ENCODE measurements at regions not wholly inside any gene's neighbourhood (a gene's known extent, or its start where the extent isn't known, plus 50 kb on each side); places are given as distances from the start of the nearest gene placed in this dataset.

DNA sequence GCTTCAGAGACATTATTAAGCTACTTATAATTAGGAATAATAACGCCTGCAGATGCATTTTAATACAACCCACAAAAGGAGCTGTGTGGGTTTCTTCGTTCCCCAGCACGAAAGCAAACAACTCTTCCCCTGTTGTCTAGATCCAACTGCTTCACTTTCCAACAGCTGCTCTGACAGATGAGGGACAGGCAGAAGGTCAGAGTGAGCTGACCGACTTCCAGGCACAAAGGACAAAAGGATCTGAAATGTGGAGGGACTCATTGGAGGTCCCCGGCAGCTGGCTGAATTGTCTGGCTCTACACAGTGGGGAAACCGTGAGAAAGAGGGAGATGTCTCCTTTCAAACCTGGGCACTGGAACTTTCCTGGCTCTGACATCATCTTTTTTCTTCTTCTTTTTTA, 79.1 kb upstream of the ALDH1B1 start:
- no peak for DNase-seq (ENCODE audit: low read depth in 2 of 2)

DNA sequence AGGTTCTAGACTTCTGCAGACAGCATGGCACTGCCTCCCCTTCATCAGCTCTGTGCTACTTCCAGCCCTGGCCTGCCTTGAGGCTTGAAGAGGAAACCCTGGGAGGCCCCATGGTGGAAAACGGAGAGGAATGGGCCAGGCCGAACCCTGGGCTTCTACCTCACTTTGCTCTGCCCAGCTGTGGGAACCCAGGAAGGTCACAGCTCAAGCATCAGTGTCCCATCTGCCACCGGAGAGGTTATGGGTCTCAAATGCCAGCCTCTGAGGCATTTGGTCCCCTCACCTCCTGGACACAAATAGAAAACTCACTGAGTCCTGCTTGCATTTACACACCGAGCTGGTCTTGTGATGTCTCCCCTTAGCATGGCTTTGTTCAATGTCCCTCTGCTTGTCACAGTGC, 80.1 kb upstream of the ALDH1B1 start:
- DNase-seq (ENCODE audit: low read depth in 2 of 2): no peak

DNA sequence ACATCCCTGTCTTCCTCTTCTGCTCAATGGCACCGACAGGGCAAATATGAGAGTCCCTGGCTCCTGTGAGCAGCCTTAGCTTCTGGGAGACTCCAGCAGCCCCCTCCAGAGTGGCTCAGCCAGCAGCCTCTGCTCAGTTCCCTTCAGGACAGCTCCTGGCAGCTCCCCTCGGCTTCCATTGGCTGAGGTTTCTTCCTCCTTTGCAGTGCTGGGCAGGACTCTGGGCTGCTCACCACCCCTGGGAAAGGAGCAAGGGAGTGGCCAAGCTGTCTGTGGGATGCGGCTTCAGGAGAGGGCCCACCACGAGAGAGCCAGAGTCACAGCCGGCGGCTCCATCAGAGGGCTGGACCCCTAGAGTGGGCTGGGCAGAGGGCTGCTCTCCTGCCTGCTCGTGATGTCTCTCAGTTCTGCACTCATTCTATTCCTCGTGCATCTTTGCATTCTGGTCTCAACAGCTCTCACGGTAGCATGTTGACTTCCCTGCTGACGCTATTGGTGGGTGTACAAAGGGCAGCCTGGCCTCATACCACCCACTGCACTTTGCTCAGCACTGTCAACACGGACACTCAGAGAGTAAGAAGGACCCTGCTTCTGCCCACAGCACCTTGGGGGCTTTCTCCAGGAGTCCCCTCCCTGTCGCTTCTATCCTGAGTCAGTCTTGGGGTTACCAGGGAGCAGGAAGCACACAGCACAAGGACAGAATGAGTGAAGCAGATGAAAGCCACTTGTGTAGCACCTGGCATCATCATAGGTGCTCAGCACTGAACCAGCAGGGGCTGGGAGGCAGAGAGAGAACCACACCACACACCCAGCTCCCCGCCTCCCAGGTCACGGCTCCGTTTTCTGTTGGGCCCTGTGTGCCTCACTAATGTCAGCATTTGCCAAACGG, 80.9 kb upstream of the ALDH1B1 start:
- no peak for DNase-seq (ENCODE audit: low read depth in 2 of 2)

- DNase-seq (ENCODE audit: low read depth in 2 of 2): no peak
Observed at GRCh38 chr9:38309324-38310195, 82.9 kb upstream of the ALDH1B1 start.

GRCh38 chr9:38308136-38308535, 84.4 kb upstream of the ALDH1B1 start:
- DNase-seq (ENCODE audit: low read depth in 2 of 2): no peak

DNA sequence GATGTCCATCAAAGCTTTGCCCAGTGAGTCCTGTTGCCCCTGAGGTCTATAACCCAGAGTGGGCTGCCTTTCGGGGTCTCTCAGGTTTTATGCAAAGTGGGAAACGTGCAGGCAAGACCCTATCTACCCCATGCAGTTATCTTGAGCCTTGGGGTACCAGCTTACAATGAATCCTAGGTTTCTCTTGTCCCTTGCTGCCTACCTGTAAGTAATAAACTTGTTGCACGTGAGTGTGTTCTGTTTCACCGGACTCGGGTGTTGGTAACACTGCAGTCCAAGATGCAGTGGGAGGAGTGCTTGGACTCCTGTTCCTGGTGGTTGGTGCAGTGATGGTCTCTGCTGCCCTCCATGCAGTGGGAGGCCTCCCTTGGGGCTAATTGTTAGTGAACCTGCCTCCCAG, 85.6 kb upstream of the ALDH1B1 start:
- no peak for DNase-seq (ENCODE audit: low read depth in 2 of 2)

DNA sequence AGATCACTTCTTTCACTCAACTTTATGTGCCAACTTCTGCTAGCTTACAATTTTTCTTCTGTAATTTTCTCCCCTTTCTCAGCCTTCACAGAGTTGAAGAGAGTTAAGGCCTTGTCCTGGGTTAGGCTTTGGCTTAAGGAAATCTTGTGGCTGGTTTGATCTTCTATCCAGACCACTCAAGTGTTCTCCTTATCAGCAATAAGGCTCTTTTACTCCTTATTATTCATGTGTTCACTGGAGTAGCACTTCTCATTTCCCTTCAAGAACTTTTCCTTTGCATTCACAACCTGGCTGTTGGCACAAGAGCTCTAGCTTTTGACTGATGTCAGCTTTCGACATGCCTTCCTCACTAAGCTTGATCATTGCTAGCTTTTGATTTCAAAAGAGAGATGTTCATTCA, 86.9 kb upstream of the ALDH1B1 start:
- no peak for DNase-seq (ENCODE audit: low read depth in 2 of 2)

DNA sequence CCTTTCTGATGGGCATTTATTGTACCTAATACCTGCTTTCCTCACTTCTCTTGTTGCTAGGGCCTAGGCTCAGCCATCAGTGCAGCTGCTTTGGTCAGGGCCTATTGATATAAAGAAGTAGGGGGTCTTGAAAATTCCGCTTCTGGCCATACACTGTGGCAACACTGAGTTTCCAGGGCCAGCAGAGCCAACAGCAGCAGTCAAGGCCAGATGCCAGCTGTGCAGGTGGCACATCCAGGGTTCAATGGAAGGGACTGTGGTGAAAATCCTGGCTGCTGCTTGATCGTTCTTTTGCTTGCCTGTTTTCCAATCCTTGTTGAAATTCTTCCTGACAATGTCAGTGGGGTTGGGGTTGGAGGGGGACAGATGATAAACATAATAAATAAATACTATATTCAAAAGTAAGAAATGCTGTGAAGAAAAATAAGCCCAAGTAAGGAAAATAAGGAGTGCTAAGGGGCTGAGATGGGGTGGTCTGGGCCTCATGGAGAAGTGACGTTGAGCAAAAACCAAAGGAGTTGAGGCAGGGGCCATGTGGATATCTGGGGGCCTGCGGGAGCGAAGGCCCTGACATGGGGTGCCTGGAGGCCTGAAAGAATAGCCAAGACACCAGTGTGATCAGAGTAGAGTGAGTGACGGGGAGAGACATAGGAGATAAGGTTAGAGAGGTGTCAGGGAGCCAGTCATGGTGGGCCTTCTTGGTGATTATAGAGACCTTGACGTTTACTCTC, 91.0 kb upstream of the ALDH1B1 start:
- no peak for DNase-seq (ENCODE audit: low read depth in 2 of 2)

DNA sequence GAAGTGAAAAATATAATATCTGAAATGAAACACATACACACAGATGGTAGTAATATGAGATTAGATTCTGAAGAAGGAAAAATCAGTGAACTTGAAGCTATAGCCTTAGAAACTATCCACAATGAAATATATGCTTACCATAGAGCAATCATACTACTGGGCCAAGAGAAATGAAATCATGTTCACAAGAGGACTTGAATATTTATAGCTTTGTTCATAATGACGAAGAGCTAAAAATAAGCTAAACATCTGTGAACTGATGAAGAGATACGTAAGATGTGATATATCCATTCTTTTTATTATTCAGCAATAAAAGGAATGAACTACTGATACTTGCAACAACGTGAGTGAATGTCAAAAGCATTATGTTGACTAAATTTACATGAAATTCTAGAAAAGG, 92.6 kb upstream of the ALDH1B1 start:
- DNase-seq (ENCODE audit: low read depth in 2 of 2): no peak

- DNase-seq (ENCODE audit: low read depth in 2 of 2): no peak
Observed at GRCh38 chr9:38298904-38299303, 93.6 kb upstream of the ALDH1B1 start.

- DNase-seq (ENCODE audit: low read depth in 2 of 2): no peak
Observed at GRCh38 chr9:38298503-38298902, 94.0 kb upstream of the ALDH1B1 start.

DNA sequence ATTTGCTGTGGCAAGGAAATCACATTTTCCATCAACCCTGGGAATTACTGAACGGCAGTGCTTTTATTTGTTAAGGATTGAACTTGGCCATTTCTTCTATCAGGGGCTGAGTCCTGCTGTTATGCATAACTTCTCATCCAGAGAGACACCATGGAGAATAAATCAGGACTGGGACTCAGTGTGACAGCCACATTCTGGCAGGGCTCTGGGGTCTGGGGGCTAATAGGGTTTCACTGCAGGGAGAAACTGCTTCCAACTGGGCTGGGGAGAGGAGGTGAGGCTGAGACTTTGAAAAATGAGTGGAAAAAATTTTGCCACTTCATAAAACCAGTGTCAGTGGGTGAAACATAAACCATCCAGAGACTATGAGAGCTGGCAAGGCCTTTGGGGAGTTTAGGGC, 95.7 kb upstream of the ALDH1B1 start:
- no peak for DNase-seq (ENCODE audit: low read depth in 2 of 2)

GRCh38 chr9:38295764-38296163, 96.7 kb upstream of the ALDH1B1 start:
- DNase-seq (ENCODE audit: low read depth in 2 of 2): no peak

- DNase-seq (ENCODE audit: low read depth in 2 of 2): no peak
Observed at GRCh38 chr9:38294220-38294960, 98.1 kb upstream of the ALDH1B1 start.

- no peak for DNase-seq (ENCODE audit: low read depth in 2 of 2)
Observed at GRCh38 chr9:38293022-38293421, 99.5 kb upstream of the ALDH1B1 start.

DNA sequence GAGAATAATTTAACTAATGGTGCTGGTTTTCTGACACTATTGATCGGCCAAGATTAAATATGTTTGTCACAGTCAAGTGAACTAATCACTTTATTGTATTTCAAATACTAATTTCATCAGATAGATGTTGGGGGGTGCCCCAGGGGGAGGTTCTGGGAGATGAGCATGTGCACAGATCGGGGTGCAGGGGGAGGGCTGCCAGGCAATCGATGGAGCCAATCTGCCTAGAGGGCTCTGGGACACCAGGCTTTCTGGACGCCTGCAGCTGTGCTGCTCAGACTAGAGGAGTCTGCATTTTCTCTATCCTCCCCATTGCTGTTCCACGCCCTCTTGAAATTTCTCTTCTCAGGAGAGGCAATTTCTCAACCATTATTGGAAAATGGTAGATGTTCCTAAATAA, 100.0 kb upstream of the ALDH1B1 start:
- DNase-seq (ENCODE audit: low read depth in 2 of 2): no peak

GRCh38 chr9:38289866-38290245, 102.6 kb upstream of the ALDH1B1 start:
- no peak for DNase-seq (ENCODE audit: low read depth in 2 of 2)

GRCh38 chr9:38289236-38289865, 103.2 kb upstream of the ALDH1B1 start:
- no peak for DNase-seq (ENCODE audit: low read depth in 2 of 2)

DNA sequence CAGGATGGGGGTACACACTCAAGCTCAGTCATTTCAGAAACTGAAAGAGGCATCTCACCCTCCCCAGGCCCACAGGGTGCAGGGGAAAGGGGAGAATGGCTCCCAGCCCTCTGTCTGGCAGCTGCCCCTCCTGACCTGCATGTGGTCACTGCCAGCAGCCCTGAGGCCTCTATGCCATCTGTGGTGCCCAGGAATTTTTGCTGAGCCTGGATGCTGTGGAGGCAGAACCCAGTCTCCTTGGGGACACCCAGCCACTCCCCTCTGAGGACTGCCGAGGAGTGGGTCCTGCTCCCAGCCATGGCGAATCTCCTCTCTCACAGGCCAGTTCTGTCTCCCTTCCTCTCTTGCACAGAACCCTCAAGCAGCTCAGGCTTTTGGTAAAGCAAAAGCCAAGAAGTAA, 104.0 kb upstream of the ALDH1B1 start:
- DNase-seq (ENCODE audit: low read depth in 2 of 2): no peak

DNA sequence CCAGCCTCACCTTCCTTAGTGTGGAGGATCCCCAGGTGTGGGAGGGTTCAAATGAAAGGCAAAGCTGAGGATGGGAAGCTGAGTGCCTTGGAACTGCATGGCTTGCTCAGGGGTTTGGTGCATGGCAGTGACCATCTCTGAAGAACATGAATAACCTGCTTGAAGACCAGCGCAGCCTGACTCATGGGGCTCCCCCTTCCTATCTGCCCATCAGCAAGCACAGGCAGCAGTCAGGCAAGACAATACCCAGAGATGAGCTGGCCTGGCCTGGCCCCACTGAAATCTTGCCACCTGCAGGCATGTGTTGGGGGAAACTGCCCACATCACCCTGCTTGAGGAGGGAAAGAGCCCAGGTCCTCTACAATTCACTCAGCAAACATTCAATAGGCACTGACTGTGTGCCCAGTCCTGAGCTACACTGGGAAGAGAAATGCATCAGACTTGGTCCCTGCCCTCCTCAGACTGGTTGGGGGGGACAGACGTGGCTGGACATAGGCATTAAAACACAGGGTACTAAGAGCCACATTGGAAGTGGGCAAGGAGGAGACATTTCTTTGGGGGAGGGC, 105.0 kb upstream of the ALDH1B1 start:
- no peak for DNase-seq (ENCODE audit: low read depth in 2 of 2)

- no peak for DNase-seq (ENCODE audit: low read depth in 2 of 2)
Observed at GRCh38 chr9:38286766-38287165, 105.7 kb upstream of the ALDH1B1 start.
